GM21526 (cell line): ENCODE measurements at regions not wholly inside any gene's neighbourhood (a gene's known extent, or its start where the extent isn't known, plus 50 kb on each side); places are given as distances from the start of the nearest gene placed in this dataset.
"Not testable (repeated sequence)": the region's sequence is repeated elsewhere in the genome, so short reads cannot be mapped to it uniquely, and the experiment has no call there.

Experiments used
- ATAC-seq: cut with Tn5 transposase; IDR thresholded peaks from one replicate; pipeline ENCODE4 v1.9.1; 2021; ENCODE audit warnings: moderate library complexity; ENCODE audit not compliant: unreplicated experiment, low FRiP score

DNA sequence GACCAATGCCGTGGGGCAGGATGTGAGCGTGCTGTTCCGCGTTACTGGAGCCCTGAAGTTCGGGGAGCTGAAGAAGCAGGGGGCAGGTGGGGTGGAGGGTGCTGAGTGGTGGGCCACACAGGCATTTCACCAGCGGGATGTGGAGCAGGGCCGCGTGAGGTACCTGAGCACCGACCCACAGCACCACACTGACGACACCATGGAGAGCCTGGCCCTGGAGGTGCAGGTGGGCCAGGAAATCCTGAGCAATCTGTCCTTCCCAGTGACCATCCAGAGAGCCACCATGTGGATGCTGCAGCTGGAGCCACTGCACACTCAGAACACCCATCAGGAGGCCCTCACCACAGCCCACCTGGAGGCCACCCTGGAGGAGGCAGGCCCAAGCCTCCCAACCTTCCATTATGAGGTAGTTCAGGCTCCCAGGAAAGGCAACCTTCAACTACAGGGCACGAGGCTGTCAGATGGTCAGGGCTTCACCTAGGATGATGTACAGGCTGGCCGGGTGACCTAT lies 179.6 kb downstream of the TBC1D2B start:
- no peak for ATAC-seq

DNA sequence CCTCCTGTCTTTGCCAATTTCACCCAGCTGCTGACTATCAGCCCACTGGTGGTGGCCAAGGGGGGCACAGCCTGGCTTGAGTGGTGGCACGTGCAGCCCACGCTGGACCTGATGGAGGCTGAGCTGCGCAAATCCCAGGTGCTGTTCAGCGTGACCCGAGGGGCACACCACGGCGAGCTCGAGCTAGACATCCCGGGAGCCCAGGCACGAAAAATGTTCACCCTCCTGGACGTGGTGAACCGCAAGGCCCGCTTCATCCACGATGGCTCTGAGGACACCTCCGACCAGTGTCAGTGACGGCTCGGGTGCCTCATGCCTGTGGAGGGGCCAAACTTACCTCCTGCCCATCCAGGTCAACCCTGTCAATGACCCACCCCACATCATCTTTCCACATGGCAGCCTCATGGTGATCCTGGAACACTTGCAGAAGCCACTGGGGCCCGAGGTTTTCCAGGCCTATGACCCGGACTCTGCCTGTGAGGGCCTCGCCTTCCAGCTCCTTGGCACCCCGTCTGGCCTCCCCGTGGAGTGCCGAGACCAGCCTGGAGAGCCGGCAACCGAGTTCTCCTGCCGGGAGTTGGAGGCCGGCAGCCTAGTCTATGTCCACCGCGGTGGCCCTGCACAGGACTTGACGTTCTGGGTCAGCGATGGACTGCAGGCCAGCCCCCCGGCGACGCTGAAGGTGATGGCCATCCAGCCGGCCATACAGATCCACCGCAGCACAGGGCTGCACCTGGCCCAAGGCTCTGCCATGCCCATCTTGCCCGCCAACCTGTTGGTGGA lies 180.2 kb downstream of the TBC1D2B start:
- ATAC-seq = not testable (repeated sequence)

- not testable (repeated sequence) for ATAC-seq
Observed at GRCh38 chr15:77896147-77897112, 181.1 kb downstream of the TBC1D2B start.

DNA sequence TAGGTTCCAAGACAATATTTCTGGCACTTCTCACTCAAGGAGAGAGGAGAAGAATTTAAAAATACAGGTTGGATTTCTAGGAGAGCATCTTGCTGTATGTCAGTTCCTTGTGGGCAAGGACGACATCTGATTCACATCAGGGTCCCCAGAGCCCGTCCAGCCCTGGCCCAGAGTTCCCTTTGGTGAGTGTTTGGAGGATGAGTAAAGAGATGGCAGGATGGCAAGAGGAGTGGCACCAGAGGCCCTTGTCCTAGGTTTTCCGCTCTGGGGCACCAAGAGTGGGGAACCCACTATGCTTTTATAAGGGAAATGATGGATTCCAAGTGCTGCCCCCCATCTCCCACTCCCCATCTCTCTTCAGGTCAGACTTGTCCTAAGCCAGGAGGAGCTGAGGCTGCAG lies 181.8 kb downstream of the TBC1D2B start:
- ATAC-seq = no peak

GRCh38 chr15:77895145-77895544 lies 182.4 kb downstream of the TBC1D2B start:
- ATAC-seq = not testable (repeated sequence)

DNA sequence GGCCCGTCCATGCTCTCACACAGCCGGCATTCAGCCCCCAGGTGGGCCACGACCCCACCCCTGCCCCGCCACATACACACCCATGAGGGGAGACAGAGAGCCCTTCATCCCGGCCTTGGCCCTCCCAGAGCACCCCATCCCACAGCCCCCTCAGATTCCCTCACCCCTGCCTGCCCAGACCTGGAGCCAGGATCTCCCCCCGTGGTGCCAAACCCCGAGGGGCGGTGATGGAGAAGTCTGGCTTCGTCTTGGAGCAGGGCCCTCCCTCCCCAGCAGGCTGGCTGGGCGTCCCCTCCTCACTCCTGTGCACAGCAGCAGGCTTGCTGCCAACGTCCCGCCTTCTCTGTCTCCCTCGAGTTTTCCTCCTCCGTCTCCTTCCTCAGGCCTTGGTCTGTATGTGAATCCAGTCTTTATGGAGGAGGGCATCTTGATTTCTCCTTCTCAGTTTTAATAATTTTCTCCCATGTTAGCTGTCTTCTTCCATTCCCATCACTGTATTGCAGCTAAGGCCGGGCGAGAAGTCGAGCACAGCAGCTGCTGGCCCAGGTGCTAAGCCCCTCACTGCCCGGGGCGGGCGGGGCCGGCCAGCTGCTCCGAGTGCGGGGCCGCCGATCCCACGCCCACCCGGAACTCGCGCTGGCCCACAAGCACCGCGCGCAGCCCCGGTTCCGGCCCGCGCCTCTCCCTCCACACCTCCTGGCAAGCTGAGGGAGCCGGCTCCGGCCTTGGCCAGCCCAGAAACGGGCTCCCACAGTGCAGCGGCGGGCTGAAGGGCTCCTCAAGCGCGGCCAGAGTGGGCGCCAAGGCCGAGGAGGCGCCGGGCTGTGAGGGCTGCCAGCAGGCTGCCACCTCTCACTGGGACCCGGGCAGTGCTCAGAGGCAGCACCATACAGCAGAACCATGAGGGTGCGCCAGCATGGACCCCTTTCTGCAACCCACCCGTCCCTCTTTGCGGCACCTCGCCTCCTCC lies 183.6 kb downstream of the TBC1D2B start:
- ATAC-seq = not testable (repeated sequence)

GRCh38 chr15:77893246-77893645 lies 184.3 kb downstream of the TBC1D2B start:
- ATAC-seq = not testable (repeated sequence)

DNA sequence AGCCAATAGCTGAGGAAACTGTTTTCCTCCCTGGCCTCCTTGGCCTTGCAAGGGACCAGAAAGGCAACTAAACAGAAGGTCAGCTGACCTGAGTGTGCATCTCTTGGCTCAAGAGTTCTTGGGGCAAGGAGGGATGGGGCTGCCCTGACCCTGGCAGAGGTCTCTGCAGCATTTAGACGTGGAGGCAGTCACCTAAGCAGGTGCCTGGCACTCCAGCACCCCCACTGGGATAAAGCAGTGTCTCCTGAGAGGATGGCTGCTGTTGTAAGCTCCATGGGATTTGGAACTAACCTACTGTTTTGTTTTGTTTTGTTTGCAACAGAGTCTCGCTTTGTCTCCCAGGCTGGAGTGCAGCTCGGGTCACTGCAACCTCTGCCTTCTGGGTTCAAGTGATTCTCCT lies 185.2 kb downstream of the TBC1D2B start:
- no peak for ATAC-seq

GRCh38 chr15:77891862-77892261 lies 185.6 kb downstream of the TBC1D2B start:
- ATAC-seq = not testable (repeated sequence)

DNA sequence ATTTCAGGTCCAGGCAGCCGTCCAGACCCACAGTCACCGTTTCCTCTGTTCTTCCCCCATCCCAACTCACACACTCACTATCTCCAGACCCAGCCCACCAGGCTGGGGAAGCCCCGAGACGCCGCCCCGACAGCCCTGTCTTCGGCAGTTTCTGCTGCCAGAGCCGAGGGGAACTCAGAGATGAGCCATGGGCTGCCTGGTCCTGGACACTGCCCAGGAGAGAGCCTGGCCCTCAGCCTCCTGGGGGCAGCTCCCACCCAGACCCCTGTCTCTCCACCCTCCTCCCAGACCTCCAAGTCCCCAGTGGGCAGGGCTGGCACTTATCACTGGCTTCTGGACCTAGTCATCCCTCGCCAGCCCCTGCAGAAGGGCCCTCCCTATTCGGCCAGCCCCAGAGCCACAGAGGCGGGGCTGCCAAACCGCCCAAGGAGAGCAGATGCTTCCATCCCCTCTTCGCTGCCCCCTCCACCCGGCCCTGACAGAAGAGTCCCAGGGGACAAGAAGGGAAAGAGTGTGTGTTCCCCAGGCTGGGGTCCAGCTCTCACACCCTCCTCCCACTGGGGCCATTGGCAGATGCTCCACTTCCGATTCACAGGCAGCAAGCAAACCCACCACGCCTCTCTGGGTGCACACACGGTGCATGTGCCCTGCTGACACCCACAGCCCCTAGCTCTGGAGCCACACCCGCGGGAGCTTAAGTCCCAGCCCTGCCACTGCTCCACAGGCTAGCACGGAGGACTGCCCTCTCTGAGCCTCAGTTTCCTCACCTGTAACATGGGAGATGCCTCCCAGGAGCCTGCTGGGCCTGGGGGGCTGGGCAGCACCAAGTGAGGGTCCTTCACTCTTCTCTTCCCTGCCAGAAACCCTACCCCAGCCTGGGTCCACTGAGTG lies 186.4 kb downstream of the TBC1D2B start:
- ATAC-seq = not testable (repeated sequence)

- not testable (repeated sequence) for ATAC-seq
Observed at GRCh38 chr15:77889828-77890725, 187.4 kb downstream of the TBC1D2B start.

GRCh38 chr15:77889009-77889806 lies 188.3 kb downstream of the TBC1D2B start:
- ATAC-seq = no peak

DNA sequence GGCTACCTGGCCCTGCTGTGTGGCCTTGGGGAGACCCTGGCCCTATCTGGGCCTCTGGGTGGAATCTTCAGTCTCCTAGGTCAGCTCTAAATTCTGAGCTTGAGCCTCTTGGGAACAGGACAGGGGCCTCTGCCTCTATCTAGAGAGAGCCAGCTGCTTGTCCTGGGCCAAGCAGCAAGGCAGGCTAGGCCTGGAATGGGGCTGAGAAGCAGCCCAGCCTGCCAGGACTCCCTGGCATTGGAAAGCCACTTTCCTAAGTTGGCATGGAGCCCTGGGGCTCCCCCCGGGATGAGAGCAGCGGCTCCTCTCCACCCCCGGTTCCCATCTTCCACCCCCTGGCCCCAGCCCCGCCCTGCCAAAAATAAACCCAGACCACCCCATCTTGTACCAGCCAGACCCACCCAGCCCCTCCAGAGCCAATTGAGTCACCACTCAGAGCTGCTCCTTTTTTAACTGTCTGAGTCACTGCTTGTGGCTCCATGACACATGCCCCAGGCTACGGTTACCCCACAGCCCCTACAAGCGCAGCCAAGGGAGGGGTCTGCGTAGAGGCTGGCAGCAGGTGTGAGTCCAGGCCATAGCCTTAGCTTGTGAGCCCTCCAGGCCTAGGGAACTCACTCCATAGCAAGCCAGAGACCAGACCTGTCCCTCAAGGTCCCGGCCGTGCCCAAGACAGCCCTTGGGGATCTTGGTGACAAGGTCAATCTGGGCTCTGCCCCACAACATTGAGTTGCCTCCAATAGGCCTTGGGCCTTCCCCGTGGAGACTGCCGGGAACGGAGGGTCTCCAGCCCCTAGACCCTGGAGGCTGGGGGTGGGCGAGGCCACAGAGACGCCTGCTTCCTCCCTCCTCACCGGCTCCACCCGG lies 189.7 kb downstream of the TBC1D2B start:
- not testable (repeated sequence) for ATAC-seq

DNA sequence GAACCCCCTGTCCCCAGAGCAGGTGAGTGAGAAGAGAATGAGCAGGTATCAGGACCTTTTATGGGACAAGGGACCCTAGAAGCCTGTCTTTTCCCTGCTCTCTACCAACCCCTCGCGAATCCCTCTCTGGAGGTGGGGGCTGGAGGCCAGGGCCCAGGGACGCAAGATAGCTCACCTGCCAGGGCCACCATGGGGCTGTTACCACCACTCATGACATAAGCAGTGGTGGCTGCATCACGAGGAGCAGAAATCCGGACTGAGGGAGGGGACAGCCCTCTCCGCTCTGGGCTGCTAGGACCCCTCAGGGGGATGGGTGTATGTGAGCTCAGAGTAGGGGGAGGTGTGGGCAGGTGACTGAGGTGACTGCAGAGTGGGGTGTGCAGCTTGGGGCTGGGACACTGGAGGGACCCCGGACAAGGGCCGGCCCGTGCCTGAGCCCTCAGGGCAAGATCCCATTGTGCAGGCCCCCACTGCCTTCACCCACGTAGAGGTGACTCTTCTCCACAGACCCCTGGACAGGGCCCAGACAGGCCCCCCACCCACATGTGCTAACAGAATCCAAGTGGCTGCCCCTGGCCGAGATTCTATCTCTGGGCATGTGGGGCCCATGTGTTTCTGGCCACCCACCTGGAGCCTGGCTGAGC lies 190.6 kb downstream of the TBC1D2B start:
- no peak for ATAC-seq

DNA sequence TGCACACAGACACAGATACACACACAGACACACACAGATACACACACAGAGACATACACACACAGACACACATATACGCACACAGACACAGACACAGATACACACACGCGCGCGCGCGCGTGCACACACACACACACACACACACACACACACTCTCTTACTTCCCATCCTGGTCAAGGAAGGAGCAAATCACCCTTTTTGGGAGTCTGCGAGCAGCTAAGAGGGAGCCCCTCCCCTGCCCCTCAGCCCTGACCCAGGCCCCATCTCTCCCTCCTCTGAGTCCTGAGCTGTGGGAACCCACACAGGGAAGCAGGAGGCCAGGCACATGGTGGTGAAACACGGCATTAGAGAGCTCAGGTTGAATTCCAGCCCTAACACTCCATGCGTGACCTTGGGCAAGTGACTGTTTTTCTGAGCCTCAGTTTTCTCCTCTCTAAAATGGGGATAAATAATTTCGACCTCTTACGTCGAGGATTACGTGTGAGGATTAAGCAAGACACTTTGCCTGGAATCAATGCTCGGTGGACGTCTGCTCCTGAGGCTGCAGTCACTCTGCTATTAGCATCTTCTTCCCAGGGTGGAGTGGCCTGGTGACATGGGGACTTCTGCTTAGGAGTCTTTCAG lies 191.5 kb downstream of the TBC1D2B start:
- ATAC-seq = not testable (repeated sequence)
